NCI-H2107 (cell line): ENCODE measurements at regions not wholly inside any gene's neighbourhood (a gene's known extent, or its start where the extent isn't known, plus 50 kb on each side); places are given as distances from the start of the nearest gene placed in this dataset.

Experiments used
- DNase-seq: peaks from one replicate; lab custom pipeline; 2025; lab: John Stamatoyannopoulos, UW

- DNase-seq, result no peak
Measured at GRCh38 chr18:67973916-67974315, 457.4 kb upstream of the DSEL start.

- no peak for DNase-seq
Measured at GRCh38 chr18:67969458-67969857, 452.9 kb upstream of the DSEL start.

- DNase-seq, result no peak
Measured at GRCh38 chr18:67966224-67966623, 449.7 kb upstream of the DSEL start.

GRCh38 chr18:67964462-67964861 lies 447.9 kb upstream of the DSEL start:
- DNase-seq, result no peak

- no peak for DNase-seq
Measured at GRCh38 chr18:67961701-67962440, 445.4 kb upstream of the DSEL start.

GRCh38 chr18:67957684-67958083 lies 441.2 kb upstream of the DSEL start:
- DNase-seq, result no peak

- DNase-seq, result no peak
Measured at GRCh38 chr18:67954594-67954993, 438.1 kb upstream of the DSEL start.

- no peak for DNase-seq
Measured at GRCh38 chr18:67951137-67951536, 434.6 kb upstream of the DSEL start.

- no peak for DNase-seq
Measured at GRCh38 chr18:67938660-67939059, 422.1 kb upstream of the DSEL start.

GRCh38 chr18:67935638-67936037 lies 419.1 kb upstream of the DSEL start:
- DNase-seq, result no peak

- DNase-seq, result no peak
Measured at GRCh38 chr18:67933271-67933670, 416.8 kb upstream of the DSEL start.

GRCh38 chr18:67932271-67932670 lies 415.8 kb upstream of the DSEL start:
- DNase-seq, result no peak

- DNase-seq, result no peak
Measured at GRCh38 chr18:67926929-67927864, 410.7 kb upstream of the DSEL start.

- DNase-seq, result no peak
Measured at GRCh38 chr18:67924656-67925055, 408.1 kb upstream of the DSEL start.

- DNase-seq, result no peak
Measured at GRCh38 chr18:67919316-67919715, 402.8 kb upstream of the DSEL start.

GRCh38 chr18:67916097-67916496 lies 399.6 kb upstream of the DSEL start:
- peak; percentile 24 for DNase-seq

- DNase-seq, result no peak
Measured at GRCh38 chr18:67913040-67913439, 396.5 kb upstream of the DSEL start.

GRCh38 chr18:67901573-67901972 lies 385.1 kb upstream of the DSEL start:
- DNase-seq, result no peak

GRCh38 chr18:67896451-67896850 lies 379.9 kb upstream of the DSEL start:
- DNase-seq, result no peak

GRCh38 chr18:67893916-67894315 lies 377.4 kb upstream of the DSEL start:
- no peak for DNase-seq

- no peak for DNase-seq
Measured at GRCh38 chr18:67876871-67877270, 360.4 kb upstream of the DSEL start.

- DNase-seq, result no peak
Measured at GRCh38 chr18:67875944-67876343, 359.4 kb upstream of the DSEL start.

- no peak for DNase-seq
Measured at GRCh38 chr18:67875060-67875459, 358.5 kb upstream of the DSEL start.
